MG63 (cell line): ENCODE measurements at regions not wholly inside any gene's neighbourhood (a gene's known extent, or its start where the extent isn't known, plus 50 kb on each side); places are given as distances from the start of the nearest gene placed in this dataset.
"Not testable (repeated sequence)": the region's sequence is repeated elsewhere in the genome, so short reads cannot be mapped to it uniquely, and the experiment has no call there.

Experiments
- DNase-seq: peaks from one replicate; pipeline ENCODE4 v3.0.0-alpha.2; 2020
- H3K27me3 ChIP-seq: fragments of 250-450 bp; sonication (Bioruptor Pico); 2 replicates; pipeline ENCODE4 v1.5.1; 2020; ENCODE audit warnings: mild to moderate bottlenecking, moderate library complexity
- H3K36me3 ChIP-seq: fragments of 250-450 bp; sonication (Bioruptor Pico); 2 replicates; pipeline ENCODE4 v1.5.1; 2020; ENCODE audit warnings: mild to moderate bottlenecking, moderate library complexity
- H3K4me3 ChIP-seq: fragments of 250-450 bp; sonication (Bioruptor Pico); 2 replicates; pipeline ENCODE4 v1.5.1; 2020; ENCODE audit warnings: mild to moderate bottlenecking, moderate library complexity
- H3K9me3 ChIP-seq: fragments of 250-450 bp; sonication (Bioruptor Pico); 2 replicates; pipeline ENCODE4 v1.5.1; 2020; ENCODE audit warnings: mild to moderate bottlenecking, moderate library complexity

GRCh38 chr2:215729985-215730620 is 283.2 kb downstream of the MREG start:
- DNase-seq = no peak
- Histone ChIP-seq H3K9me3 (no peaks in the 10 kb centered on the region; the same call in 1 of the 2 replicates), H3K4me3 (no peak overlapping the region), H3K27me3 (no peaks in the 10 kb centered on the region), H3K36me3 (no peaks in the 10 kb centered on the region)

- H3K36me3 ChIP-seq = no peaks in the 10 kb centered on the region
- no peaks in the 10 kb centered on the region for H3K27me3 ChIP-seq
- H3K4me3 ChIP-seq = no peak overlapping the region
- DNase-seq = peak; percentile 75
- H3K9me3 ChIP-seq = peaks cover 2% of the 10 kb centered on the region; the same call in 1 of the 2 replicates
These were observed 284.8 kb downstream of the MREG start for GRCh38 chr2:215728504-215729065.

DNA sequence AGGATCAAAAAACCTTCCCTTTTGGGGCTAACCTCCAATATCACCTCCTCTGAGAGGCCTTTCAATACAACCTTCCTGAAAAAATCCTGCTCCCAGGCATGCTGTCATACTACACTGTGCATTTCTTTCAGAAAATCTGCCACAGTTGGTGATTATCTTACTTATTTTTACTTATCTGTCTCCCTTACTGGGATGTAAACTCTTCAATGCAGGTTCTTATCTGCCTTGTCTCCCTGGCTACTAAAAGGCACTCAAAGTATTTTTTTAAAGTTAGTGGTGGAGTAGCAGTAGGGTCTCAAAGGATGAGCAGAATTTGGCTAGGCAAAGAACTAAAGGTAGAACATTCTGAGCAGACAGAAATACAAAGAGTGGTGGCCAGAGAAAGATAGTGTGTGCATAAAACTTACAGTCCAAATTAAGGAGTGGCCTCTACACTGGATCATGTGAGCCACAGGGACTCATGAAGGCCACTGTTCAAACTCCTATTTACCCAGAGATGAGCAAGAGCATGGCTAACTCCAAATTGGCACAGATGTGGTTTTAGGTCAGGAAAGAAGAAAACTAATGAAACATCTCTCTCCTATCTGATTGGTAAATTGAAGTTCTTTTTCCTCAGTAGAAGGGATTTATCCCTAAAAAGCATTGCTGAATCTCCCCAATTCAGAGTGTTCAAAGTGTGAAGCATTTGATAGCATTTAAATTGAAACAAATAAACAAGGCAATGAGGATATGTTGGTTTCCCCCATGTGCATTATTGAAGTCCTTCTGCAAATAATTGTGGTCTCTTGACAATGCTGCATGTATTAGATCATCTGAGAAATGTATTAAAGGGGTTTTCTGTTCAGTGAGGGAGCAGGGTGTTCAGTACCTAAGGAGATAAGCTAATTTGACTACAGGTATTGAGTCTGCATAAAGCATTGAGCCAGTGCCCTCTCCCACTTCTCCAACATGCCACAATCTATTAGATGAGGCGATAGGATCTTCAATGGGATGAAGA is 285.5 kb downstream of the MREG start:
- Histone ChIP-seq H3K9me3 (peaks cover 2% of the 10 kb centered on the region; the same call in 1 of the 2 replicates), H3K4me3 (no peak overlapping the region)
- no peak for DNase-seq

GRCh38 chr2:215726070-215726469 is 287.3 kb downstream of the MREG start:
- H3K9me3 ChIP-seq = peaks cover 2% of the 10 kb centered on the region; the same call in 1 of the 2 replicates
- no peaks in the 10 kb centered on the region for H3K27me3 ChIP-seq
- DNase-seq = no peak
- no peak overlapping the region for H3K4me3 ChIP-seq
- no peaks in the 10 kb centered on the region for H3K36me3 ChIP-seq

More for the DNA sequence above, 285.5 kb downstream of the MREG start:
- Histone ChIP-seq H3K27me3 (no peaks in the 10 kb centered on the region), H3K36me3 (no peaks in the 10 kb centered on the region)

- H3K36me3 ChIP-seq = no peaks in the 10 kb centered on the region
- DNase-seq = no peak
- H3K27me3 ChIP-seq = no peaks in the 10 kb centered on the region
- H3K9me3 ChIP-seq = peaks cover 2% of the 10 kb centered on the region; the same call in 1 of the 2 replicates
- H3K4me3 ChIP-seq = no peak overlapping the region
These were observed 288.3 kb upstream of the FN1 start for GRCh38 chr2:215724146-215724545.

DNA sequence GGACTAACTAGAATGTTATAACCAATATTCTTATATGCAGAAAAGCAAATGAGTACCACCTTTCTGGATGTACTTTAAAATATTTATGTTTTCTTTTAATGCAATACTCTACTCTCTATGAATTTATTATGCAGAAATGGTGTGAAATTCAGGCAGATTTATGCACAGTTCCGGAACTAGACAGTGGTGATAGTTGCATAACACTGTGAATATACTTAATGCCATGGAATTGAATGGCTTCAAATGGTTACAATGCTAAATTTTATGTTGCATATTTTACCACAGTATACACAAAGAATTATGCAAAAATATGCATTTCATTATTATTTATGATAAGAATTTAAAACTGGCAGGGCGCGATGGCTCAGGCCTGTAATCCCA is 287.8 kb upstream of the FN1 start:
- no peaks in the 10 kb centered on the region for H3K36me3 ChIP-seq
- H3K9me3 ChIP-seq = peaks cover 2% of the 10 kb centered on the region; the same call in 1 of the 2 replicates
- H3K27me3 ChIP-seq = no peaks in the 10 kb centered on the region
- no peak overlapping the region for H3K4me3 ChIP-seq
- no peak for DNase-seq

- Histone ChIP-seq H3K27me3 (no peaks in the 10 kb centered on the region), H3K4me3 (no peak overlapping the region), H3K36me3 (no peaks in the 10 kb centered on the region), H3K9me3 (peaks cover 2% of the 10 kb centered on the region; the same call in 1 of the 2 replicates)
- no peak for DNase-seq
These were observed 287.2 kb upstream of the FN1 start for GRCh38 chr2:215722986-215723630.

DNA sequence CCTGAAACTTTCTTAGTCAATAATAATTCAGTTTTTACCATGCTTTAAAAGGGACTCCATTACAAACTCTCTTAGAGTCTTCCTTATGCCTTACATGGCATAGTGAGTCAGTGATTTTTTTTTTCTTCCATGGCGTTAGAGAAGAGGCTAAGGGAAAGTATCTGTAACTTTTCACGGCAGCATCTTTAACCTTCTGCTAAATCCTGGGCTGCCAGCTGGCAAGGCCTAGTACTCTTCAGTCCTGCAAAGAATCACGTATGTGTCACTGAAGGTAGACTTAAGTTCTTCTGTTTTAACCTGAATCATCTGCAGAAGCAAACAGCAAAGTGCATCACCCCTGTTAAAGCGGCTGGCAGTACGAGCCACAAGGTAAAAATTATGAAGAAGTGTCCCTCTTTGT is 286.3 kb upstream of the FN1 start:
- no peaks in the 10 kb centered on the region for H3K36me3 ChIP-seq
- no peak overlapping the region for H3K4me3 ChIP-seq
- no peak for DNase-seq
- H3K9me3 ChIP-seq = peaks cover 2% of the 10 kb centered on the region; the same call in 1 of the 2 replicates
- H3K27me3 ChIP-seq = no peaks in the 10 kb centered on the region

DNA sequence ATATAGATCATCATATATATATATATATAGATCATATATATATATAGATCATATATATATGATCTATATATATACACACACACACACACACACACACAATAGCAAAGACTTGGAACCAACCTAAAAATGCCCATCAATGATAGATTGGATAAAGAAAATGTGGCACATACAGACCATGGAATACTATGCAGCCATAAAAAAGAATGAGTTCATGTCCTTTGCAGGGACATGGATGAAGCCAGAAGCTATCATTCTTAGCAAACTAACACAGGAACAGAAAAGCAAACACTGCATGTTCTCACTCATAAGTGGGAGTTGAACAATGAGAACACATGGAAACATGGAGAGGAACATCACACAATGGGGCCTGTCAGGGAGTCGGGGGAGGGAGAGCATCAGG is 285.6 kb upstream of the FN1 start:
- not testable (repeated sequence) for H3K27me3 ChIP-seq, H3K9me3 ChIP-seq, H3K4me3 ChIP-seq, H3K36me3 ChIP-seq, DNase-seq

DNA sequence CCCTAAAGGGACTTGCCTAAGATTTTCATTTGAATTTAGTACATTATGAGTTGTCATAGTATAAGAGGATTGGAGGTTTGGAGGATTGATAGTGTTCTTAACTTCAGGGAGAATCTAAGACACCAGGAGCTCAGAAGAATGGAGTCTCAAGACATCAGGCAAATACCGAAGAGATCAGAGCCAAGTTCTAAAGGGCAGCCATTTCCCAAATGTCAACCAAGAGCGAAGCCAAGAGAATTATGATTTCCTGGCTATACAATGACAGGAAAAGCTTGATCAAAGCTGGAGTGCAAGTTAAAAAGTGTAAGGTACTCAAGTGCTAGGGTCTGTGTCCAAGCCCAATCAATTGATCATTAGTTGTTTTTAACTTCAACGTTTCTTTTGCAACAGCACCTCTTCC is 283.0 kb upstream of the FN1 start:
- Histone ChIP-seq H3K27me3 (no peaks in the 10 kb centered on the region), H3K36me3 (no peaks in the 10 kb centered on the region), H3K4me3 (no peak overlapping the region), H3K9me3 (no peaks in the 10 kb centered on the region)
- DNase-seq = no peak

- Histone ChIP-seq H3K27me3 (no peaks in the 10 kb centered on the region), H3K4me3 (no peak overlapping the region)
- DNase-seq = no peak
These were observed 282.6 kb upstream of the FN1 start for GRCh38 chr2:215718436-215718835.

DNA sequence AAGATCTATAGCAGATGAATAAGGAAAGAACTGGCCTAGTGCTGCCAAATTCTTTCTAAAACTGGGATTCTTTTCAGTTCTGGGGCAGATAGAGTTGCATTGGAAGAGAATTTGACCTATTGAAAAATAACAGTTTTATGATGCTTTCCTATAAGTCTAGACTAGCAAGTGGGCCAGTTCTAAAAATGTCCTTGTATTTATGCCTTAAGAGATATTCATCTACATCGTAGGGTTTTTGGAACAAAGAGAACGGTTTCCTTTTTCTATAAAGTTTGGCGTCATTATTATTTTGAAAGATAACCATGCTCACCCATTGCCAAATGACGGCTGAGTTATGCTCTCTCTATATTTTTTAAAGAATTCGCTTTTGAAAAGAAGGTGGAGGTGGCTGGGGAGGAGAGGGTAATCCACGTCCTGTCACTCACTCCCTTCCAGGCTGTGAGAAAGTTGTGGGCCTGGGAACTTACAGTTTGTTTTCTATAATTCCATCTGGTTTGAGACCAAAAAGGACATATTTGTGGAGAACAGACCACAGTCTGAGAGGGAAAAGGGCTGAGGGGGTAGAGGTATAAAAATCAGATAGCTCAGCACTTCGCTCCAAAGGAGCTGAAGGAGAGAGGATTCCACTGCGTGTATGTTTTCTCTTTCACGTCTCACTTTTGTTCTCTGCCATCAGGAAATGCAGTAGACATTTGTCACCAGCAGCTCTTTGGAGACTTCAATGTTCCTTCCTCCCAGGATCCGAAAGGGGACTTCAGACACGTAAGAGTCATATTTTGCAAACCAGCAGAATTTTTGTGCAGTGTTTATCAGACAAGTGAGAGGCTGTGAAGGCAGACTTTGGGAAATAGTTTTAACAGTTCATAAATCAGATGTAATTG is 281.9 kb upstream of the FN1 start:
- H3K9me3 ChIP-seq = no peaks in the 10 kb centered on the region
- DNase-seq = no peak
- no peaks in the 10 kb centered on the region for H3K36me3 ChIP-seq
- no peak overlapping the region for H3K4me3 ChIP-seq
- H3K27me3 ChIP-seq = no peaks in the 10 kb centered on the region

More at GRCh38 chr2:215718436-215718835, 282.6 kb upstream of the FN1 start:
- Histone ChIP-seq H3K9me3 (no peaks in the 10 kb centered on the region), H3K36me3 (no peaks in the 10 kb centered on the region)

DNA sequence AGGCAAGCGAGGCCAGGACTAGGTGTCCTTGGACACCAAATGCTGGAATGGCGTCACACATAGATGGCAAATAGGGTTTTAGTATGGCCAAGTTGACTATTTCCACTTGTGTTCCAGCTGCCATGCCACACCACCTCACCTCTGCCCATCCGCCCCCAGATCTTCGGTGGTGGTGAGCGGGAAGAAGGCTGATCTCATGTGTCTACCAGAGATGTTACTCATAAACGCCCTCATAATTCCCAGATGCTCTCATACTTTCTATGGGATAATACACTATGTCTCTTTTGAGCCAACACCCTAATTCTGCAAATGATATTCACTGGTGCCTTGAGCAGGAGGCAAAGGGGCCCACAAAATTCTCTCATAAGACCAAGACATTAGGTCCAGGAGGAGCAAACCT is 281.1 kb upstream of the FN1 start:
- no peaks in the 10 kb centered on the region for H3K36me3 ChIP-seq

DNA sequence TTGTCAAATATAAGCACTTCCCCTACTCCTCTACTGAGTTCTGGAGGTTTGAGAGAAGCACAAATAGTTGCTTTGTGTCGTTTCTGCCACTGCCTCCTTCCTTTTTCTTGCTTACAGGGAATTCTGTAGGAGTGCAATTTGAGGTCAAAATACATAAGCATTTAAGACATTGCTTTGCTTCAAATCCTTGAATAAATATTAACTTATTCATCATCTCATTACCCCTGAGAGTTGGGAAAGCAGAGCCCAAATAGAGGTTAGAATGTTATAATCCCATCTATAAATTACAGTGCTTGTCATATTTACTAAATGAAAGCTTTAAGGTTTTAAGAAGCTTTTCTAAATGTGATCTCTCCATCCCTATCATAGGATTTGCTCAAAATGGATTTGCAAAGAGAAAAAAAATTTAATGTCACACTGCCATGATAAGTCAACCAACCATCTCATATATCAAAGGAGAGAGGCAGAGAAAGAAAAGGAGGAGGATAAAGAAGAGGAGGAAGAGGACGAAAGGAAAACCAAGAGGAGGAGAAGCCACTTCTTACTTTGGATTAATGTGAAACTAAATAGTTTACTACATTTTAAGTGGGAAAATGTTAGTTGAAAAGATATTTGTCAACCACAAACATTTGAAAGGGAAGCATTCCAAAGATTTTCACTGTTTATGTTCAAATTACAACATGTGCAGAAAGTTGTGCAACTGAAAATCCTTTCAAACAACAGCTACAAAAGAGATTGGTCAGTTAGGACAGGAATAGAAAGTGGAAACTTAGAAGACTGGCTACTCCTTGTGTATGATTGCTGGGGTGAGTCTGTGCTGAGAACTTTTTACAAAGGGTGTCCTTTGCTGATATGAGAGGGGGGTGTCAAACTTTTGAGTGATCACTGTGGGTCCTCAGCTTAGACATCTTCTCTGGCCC is 277.3 kb upstream of the FN1 start:
- Histone ChIP-seq H3K9me3 (no peaks in the 10 kb centered on the region), H3K4me3 (no peak overlapping the region), H3K27me3 (no peaks in the 10 kb centered on the region), H3K36me3 (no peaks in the 10 kb centered on the region)
- no peak for DNase-seq

More for the DNA sequence above, 281.1 kb upstream of the FN1 start:
- H3K4me3 ChIP-seq = no peak overlapping the region
- DNase-seq = no peak
- no peaks in the 10 kb centered on the region for H3K27me3 ChIP-seq
- no peaks in the 10 kb centered on the region for H3K9me3 ChIP-seq

- no peak for DNase-seq
- Histone ChIP-seq H3K27me3 (no peaks in the 10 kb centered on the region), H3K9me3 (no peaks in the 10 kb centered on the region), H3K36me3 (no peaks in the 10 kb centered on the region), H3K4me3 (no peak overlapping the region)
These were observed 276.5 kb upstream of the FN1 start for GRCh38 chr2:215712219-215712868.
